ENCODE measurements at regions not wholly inside any gene's neighbourhood (a gene's known extent, or its start where the extent isn't known, plus 50 kb on each side); places are given as distances from the start of the nearest gene placed in this dataset.

GRCh38 chr17:69919789-69920188, 155.2 kb upstream of the KCNJ16 start:
- TF ChIP-seq CTCF (IDR thresholded peaks at IDR 0.05; ENCODE audit: borderline replicate concordance, insufficient read depth, low read depth, low read length): no peak
- no peak overlapping the region for H3K4me3 ChIP-seq (ENCODE audit: low read depth, low read length)

- no peak for TF ChIP-seq CTCF (IDR thresholded peaks at IDR 0.05; ENCODE audit: borderline replicate concordance, insufficient read depth, low read depth, low read length)
- H3K4me3 ChIP-seq (ENCODE audit: low read depth, low read length): no peak overlapping the region
These were observed 154.0 kb upstream of the KCNJ16 start for GRCh38 chr17:69921046-69921445.

GRCh38 chr17:69928611-69929010, 146.4 kb upstream of the KCNJ16 start:
- TF ChIP-seq CTCF (IDR thresholded peaks at IDR 0.05; ENCODE audit: borderline replicate concordance, insufficient read depth, low read depth, low read length): no peak
- no peak overlapping the region for H3K4me3 ChIP-seq (ENCODE audit: low read depth, low read length)

- no peak overlapping the region for H3K4me3 ChIP-seq (ENCODE audit: low read depth, low read length)
- TF ChIP-seq CTCF (IDR thresholded peaks at IDR 0.05; ENCODE audit: borderline replicate concordance, insufficient read depth, low read depth, low read length): no peak
These were observed 138.0 kb upstream of the KCNJ16 start for GRCh38 chr17:69936996-69937395.

- no peak overlapping the region for H3K4me3 ChIP-seq (ENCODE audit: low read depth, low read length)
- no peak for TF ChIP-seq CTCF (IDR thresholded peaks at IDR 0.05; ENCODE audit: borderline replicate concordance, insufficient read depth, low read depth, low read length)
These were observed 132.0 kb upstream of the KCNJ16 start for GRCh38 chr17:69943058-69943457.

GRCh38 chr17:69944406-69944805, 130.6 kb upstream of the KCNJ16 start:
- no peak for TF ChIP-seq CTCF (IDR thresholded peaks at IDR 0.05; ENCODE audit: borderline replicate concordance, insufficient read depth, low read depth, low read length)
- no peak overlapping the region for H3K4me3 ChIP-seq (ENCODE audit: low read depth, low read length)

- H3K4me3 ChIP-seq (ENCODE audit: low read depth, low read length): no peak overlapping the region
- TF ChIP-seq CTCF (IDR thresholded peaks at IDR 0.05; ENCODE audit: borderline replicate concordance, insufficient read depth, low read depth, low read length): no peak
These were observed 129.3 kb upstream of the KCNJ16 start for GRCh38 chr17:69945698-69946185.

Measured in GM12875 (cell line).